Panc1 (cell line): ENCODE measurements at regions not wholly inside any gene's neighbourhood (a gene's known extent, or its start where the extent isn't known, plus 50 kb on each side); places are given as distances from the start of the nearest gene placed in this dataset.

Experiments
- POLR2AphosphoS5 ChIP-seq: IDR thresholded peaks from 2 replicates; pipeline ENCODE4 v1.6.1; 2012; ENCODE audit warnings: mild to moderate bottlenecking, low read depth, low read length, moderate library complexity
- SIN3A ChIP-seq: IDR thresholded peaks from 2 replicates; pipeline ENCODE4 v1.6.1; 2012; ENCODE audit warnings: low read depth, mild to moderate bottlenecking, low read length, moderate library complexity, borderline replicate concordance; ENCODE audit not compliant: insufficient read depth
- TF ChIP-seq, protein P1 (sequence below), 2 experiments: IDR thresholded peaks; 2 replicates each; pipeline ENCODE4 v1.6.1; 2011 to 2012; ENCODE audit warnings: low read depth in 2 of 2, control low read depth in 1 of 2, low read length in 1 of 2, mild to moderate bottlenecking in 1 of 2, moderate library complexity in 1 of 2; ENCODE audit not compliant: insufficient read depth in 1 of 2
- TF ChIP-seq, protein P2 (sequence below): fragments of 450-650 bp; IDR thresholded peaks from 2 replicates; pipeline ENCODE4 v1.5.1; 2017; ENCODE audit warnings: mild to moderate bottlenecking

DNA sequence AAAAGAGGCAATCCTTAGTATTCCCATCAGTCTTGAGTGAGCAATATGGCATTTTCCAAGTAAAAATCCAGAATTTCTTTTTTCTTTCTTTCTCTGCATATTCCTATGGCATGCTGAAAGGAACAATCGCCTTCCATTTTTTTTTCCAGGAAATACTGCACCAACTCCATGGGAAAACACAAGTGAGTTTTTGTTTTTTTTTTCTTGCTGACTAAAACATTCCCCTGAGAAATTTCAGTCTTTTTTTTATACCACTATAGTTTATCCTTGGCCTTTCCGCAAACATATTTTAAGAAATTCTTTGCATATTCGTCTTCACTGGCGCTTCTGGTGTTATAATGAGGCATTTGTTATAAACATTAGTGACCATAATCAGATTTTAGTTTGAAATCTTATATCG is 429.6 kb upstream of the MDFIC2 start:
- TF ChIP-seq, protein P1, sequence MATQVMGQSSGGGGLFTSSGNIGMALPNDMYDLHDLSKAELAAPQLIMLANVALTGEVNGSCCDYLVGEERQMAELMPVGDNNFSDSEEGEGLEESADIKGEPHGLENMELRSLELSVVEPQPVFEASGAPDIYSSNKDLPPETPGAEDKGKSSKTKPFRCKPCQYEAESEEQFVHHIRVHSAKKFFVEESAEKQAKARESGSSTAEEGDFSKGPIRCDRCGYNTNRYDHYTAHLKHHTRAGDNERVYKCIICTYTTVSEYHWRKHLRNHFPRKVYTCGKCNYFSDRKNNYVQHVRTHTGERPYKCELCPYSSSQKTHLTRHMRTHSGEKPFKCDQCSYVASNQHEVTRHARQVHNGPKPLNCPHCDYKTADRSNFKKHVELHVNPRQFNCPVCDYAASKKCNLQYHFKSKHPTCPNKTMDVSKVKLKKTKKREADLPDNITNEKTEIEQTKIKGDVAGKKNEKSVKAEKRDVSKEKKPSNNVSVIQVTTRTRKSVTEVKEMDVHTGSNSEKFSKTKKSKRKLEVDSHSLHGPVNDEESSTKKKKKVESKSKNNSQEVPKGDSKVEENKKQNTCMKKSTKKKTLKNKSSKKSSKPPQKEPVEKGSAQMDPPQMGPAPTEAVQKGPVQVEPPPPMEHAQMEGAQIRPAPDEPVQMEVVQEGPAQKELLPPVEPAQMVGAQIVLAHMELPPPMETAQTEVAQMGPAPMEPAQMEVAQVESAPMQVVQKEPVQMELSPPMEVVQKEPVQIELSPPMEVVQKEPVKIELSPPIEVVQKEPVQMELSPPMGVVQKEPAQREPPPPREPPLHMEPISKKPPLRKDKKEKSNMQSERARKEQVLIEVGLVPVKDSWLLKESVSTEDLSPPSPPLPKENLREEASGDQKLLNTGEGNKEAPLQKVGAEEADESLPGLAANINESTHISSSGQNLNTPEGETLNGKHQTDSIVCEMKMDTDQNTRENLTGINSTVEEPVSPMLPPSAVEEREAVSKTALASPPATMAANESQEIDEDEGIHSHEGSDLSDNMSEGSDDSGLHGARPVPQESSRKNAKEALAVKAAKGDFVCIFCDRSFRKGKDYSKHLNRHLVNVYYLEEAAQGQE (IDR thresholded peaks at IDR 0.05; ENCODE audit: insufficient read depth in 1 of 2, low read depth in 2 of 2, low read length in 1 of 2): no peak
- TF ChIP-seq, protein P2, sequence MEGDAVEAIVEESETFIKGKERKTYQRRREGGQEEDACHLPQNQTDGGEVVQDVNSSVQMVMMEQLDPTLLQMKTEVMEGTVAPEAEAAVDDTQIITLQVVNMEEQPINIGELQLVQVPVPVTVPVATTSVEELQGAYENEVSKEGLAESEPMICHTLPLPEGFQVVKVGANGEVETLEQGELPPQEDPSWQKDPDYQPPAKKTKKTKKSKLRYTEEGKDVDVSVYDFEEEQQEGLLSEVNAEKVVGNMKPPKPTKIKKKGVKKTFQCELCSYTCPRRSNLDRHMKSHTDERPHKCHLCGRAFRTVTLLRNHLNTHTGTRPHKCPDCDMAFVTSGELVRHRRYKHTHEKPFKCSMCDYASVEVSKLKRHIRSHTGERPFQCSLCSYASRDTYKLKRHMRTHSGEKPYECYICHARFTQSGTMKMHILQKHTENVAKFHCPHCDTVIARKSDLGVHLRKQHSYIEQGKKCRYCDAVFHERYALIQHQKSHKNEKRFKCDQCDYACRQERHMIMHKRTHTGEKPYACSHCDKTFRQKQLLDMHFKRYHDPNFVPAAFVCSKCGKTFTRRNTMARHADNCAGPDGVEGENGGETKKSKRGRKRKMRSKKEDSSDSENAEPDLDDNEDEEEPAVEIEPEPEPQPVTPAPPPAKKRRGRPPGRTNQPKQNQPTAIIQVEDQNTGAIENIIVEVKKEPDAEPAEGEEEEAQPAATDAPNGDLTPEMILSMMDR: no peak
- no peak for TF ChIP-seq POLR2AphosphoS5
- no peak for TF ChIP-seq SIN3A
